HEK293 (cell line): ENCODE measurements at regions not wholly inside any gene's neighbourhood (a gene's known extent, or its start where the extent isn't known, plus 50 kb on each side); places are given as distances from the start of the nearest gene placed in this dataset.

ENCODE experiments used
- CTCF ChIA-PET: fragments of 350-600 bp; formaldehyde crosslinking; extraction: SDS; loops from one replicate; lab custom pipeline; 2021; ENCODE audit warnings: antibody characterized with exemption; lab: Yijun Ruan, JAX
- POLR2A ChIA-PET: fragments of 300-600 bp; formaldehyde crosslinking; extraction: SDS; loops from one replicate; lab custom pipeline; 2020; ENCODE audit warnings: antibody characterized with exemption, inconsistent platforms; lab: Yijun Ruan, JAX
- H3K27ac ChIP-seq: fragments of 200-500 bp; sonication (Bioruptor generic); 2 replicates; pipeline ENCODE4 v1.5.1; 2014; ENCODE audit warnings: low read depth, low read length, control low read depth, inconsistent platforms; ENCODE audit errors: extremely low read depth
- H3K36me3 ChIP-seq, 2 experiments: fragments of 200-500 bp in 1 of 2; sonication (Bioruptor generic) in 1 of 2; 1 replicate in 1 of 2; 2 replicates in 1 of 2; pipeline ENCODE4 v1.5.1; 2014 to 2017; ENCODE audit warnings: inconsistent platforms in 2 of 2, low read length in 2 of 2; ENCODE audit not compliant: control insufficient read depth in 2 of 2, insufficient read depth in 1 of 2
- H3K4me1 ChIP-seq: fragments of 200-500 bp; sonication (Bioruptor generic); 2 replicates; pipeline ENCODE4 v1.5.1; 2014; ENCODE audit warnings: mild to moderate bottlenecking, low read length, inconsistent platforms; ENCODE audit not compliant: control insufficient read depth, insufficient read depth
- H3K4me3 ChIP-seq: 2 replicates; pipeline ENCODE4 v1.5.1; 2011; ENCODE audit warnings: low read depth, mild to moderate bottlenecking, control low read depth, low read length, moderate library complexity
- H3K9me3 ChIP-seq: fragments of 200-500 bp; sonication (Bioruptor generic); 2 replicates; pipeline ENCODE4 v1.5.1; 2014; ENCODE audit warnings: low read depth, low read length, inconsistent platforms; ENCODE audit not compliant: control insufficient read depth, insufficient read depth
- FEZF1 ChIP-seq: fragments of 450-650 bp; formaldehyde crosslinking; IDR thresholded peaks from 2 replicates; pipeline ENCODE4 v1.5.1; 2016; ENCODE audit warnings: missing biosample characterization, missing genetic modification characterization
- INSM2 ChIP-seq: fragments of 450-650 bp; formaldehyde crosslinking; IDR thresholded peaks from 2 replicates; pipeline ENCODE4 v1.5.1; 2016; ENCODE audit warnings: missing biosample characterization, missing genetic modification characterization
- REPIN1 ChIP-seq: fragments of 450-650 bp; formaldehyde crosslinking; IDR thresholded peaks from 2 replicates; pipeline ENCODE4 v1.5.1; 2017; ENCODE audit warnings: missing biosample characterization, missing genetic modification characterization, low read depth
- SCRT1 ChIP-seq: fragments of 450-650 bp; formaldehyde crosslinking; IDR thresholded peaks from 2 replicates; pipeline ENCODE4 v1.5.1; 2016; ENCODE audit warnings: missing biosample characterization, missing genetic modification characterization, borderline replicate concordance
- SCRT2 ChIP-seq: fragments of 450-650 bp; formaldehyde crosslinking; IDR thresholded peaks from 2 replicates; pipeline ENCODE4 v1.5.1; 2016; ENCODE audit warnings: missing biosample characterization, missing genetic modification characterization
- ZBTB10 ChIP-seq: fragments of 450-650 bp; formaldehyde crosslinking; IDR thresholded peaks from 2 replicates; pipeline ENCODE4 v1.5.1; 2016; ENCODE audit warnings: missing biosample characterization, missing genetic modification characterization
- ZBTB17 ChIP-seq: fragments of 450-650 bp; formaldehyde crosslinking; IDR thresholded peaks from 2 replicates; pipeline ENCODE4 v1.5.1; 2016; ENCODE audit warnings: missing biosample characterization, missing genetic modification characterization
- ZBTB21 ChIP-seq: fragments of 450-650 bp; formaldehyde crosslinking; IDR thresholded peaks from 2 replicates; pipeline ENCODE4 v1.5.1; 2017; ENCODE audit warnings: missing biosample characterization, missing genetic modification characterization
- ZBTB49 ChIP-seq: fragments of 450-650 bp; formaldehyde crosslinking; IDR thresholded peaks from 2 replicates; pipeline ENCODE4 v1.5.1; 2016; ENCODE audit warnings: missing biosample characterization, missing genetic modification characterization, low read depth
- ZBTB6 ChIP-seq: fragments of 450-650 bp; formaldehyde crosslinking; IDR thresholded peaks from 2 replicates; pipeline ENCODE4 v1.5.1; 2017; ENCODE audit warnings: missing biosample characterization, missing genetic modification characterization
- ZNF292 ChIP-seq: fragments of 450-650 bp; formaldehyde crosslinking; IDR thresholded peaks from 2 replicates; pipeline ENCODE4 v1.5.1; 2016; ENCODE audit warnings: low read depth, missing biosample characterization, missing genetic modification characterization, borderline replicate concordance
- ZNF488 ChIP-seq: fragments of 450-650 bp; formaldehyde crosslinking; IDR thresholded peaks from 2 replicates; pipeline ENCODE4 v1.5.1; 2016; ENCODE audit warnings: missing biosample characterization, missing genetic modification characterization
- ZNF555 ChIP-seq: fragments of 450-650 bp; formaldehyde crosslinking; conservative IDR thresholded peaks from 2 replicates; pipeline ENCODE4 v1.5.1; 2017; ENCODE audit warnings: missing biosample characterization, mild to moderate bottlenecking, missing genetic modification characterization, inconsistent platforms
- ZNF701 ChIP-seq: fragments of 450-650 bp; formaldehyde crosslinking; IDR thresholded peaks from 2 replicates; pipeline ENCODE4 v1.5.1; 2016; ENCODE audit warnings: missing biosample characterization, missing genetic modification characterization
- ZNF76 ChIP-seq: fragments of 450-650 bp; formaldehyde crosslinking; IDR thresholded peaks from 2 replicates; pipeline ENCODE4; 2016; ENCODE audit warnings: low read depth, missing biosample characterization, missing genetic modification characterization, borderline replicate concordance

- CTCF ChIA-PET, result no interaction called here
- POLR2A ChIA-PET, result no interaction called here
- Histone ChIP-seq H3K36me3 (no peaks in the 10 kb centered on the region), H3K4me3 (no peak overlapping the region), H3K9me3 (no peaks in the 10 kb centered on the region), H3K27ac (no peak overlapping the region), H3K4me1 (no peaks in the 10 kb centered on the region)
- TF ChIP-seq SCRT1 (tag by site-specific recombination) (peak; percentile 55; the same call in 1 of the 2 replicates), ZBTB49 (no peak), SCRT2 (tag by site-specific recombination) (peak; percentile 80)
Measured at GRCh38 chr10:121270906-121271305, 327.3 kb downstream of the FGFR2 start.

GRCh38 chr10:121276046-121276445 lies 322.2 kb downstream of the FGFR2 start:
- no peaks in the 10 kb centered on the region for H3K9me3 ChIP-seq
- H3K27ac ChIP-seq, result no peak overlapping the region
- H3K4me1 ChIP-seq, result no peaks in the 10 kb centered on the region; the same call in 1 of the 2 replicates
- H3K36me3 ChIP-seq, result no peaks in the 10 kb centered on the region
- ChIA-PET POLR2A (no interaction called here), CTCF (interaction anchor here (0.7 kb wide), 2 partner anchors 332 to 1111 kb away, joined by 3 read pairs; no protein-coding TSS in a partner anchor)
- TF ChIP-seq INSM2 (no peak), ZNF76 (tag by site-specific recombination) (no peak), ZNF701 (tag by site-specific recombination) (no peak), ZNF555 (tag by site-specific recombination) (no peak), ZBTB6 (tag by site-specific recombination) (no peak), ZBTB17 (tag by site-specific recombination) (no peak), ZBTB21 (tag by site-specific recombination) (no peak), REPIN1 (tag by site-specific recombination) (no peak), FEZF1 (tag by site-specific recombination) (no peak)
- H3K4me3 ChIP-seq, result no peak overlapping the region

- POLR2A ChIA-PET, result no interaction called here
- Histone ChIP-seq H3K36me3 (no peaks in the 10 kb centered on the region), H3K4me1 (no peaks in the 10 kb centered on the region; the same call in 1 of the 2 replicates), H3K27ac (no peak overlapping the region)
- TF ChIP-seq ZNF292 (no peak), ZBTB17 (tag by site-specific recombination) (no peak), ZNF488 (tag by site-specific recombination) (no peak), ZBTB10 (tag by site-specific recombination) (no peak)
- TF ChIP-seq, all 188 proteins: peak for 0
- Histone ChIP-seq H3K9me3 (no peaks in the 10 kb centered on the region), H3K4me3 (no peak overlapping the region)
- CTCF ChIA-PET, result interaction anchor here (0.6 kb wide), 1 partner anchor 197 kb away, joined by 3 read pairs; no protein-coding TSS in a partner anchor
Measured at GRCh38 chr10:121276822-121277221, 321.4 kb downstream of the FGFR2 start.
